PFSK-1 (cell line): ENCODE measurements at regions not wholly inside any gene's neighbourhood (a gene's known extent, or its start where the extent isn't known, plus 50 kb on each side); places are given as distances from the start of the nearest gene placed in this dataset.

Source experiments
- FOXP2 ChIP-seq: optimal IDR thresholded peaks from 2 replicates; pipeline ENCODE3; 2011; ENCODE audit warnings: borderline replicate concordance, control low read depth, inconsistent platforms; ENCODE audit not compliant: insufficient read depth; ENCODE audit errors: extremely low read length, extremely low read depth
- POLR2AphosphoS5 ChIP-seq: IDR thresholded peaks from 2 replicates; pipeline ENCODE4 v1.6.1; 2012; ENCODE audit warnings: low read depth, mild to moderate bottlenecking, control low read depth, low read length, moderate library complexity
- REST ChIP-seq, 2 experiments: IDR thresholded peaks; 2 replicates each; pipeline versions ENCODE4 v1.6.1 to v1.8.0; 2011 to 2012; ENCODE audit warnings: low read depth in 2 of 2, low read length in 2 of 2, control low read depth in 1 of 2, inconsistent platforms in 1 of 2, mild to moderate bottlenecking in 1 of 2, moderate library complexity in 1 of 2; ENCODE audit not compliant: insufficient read depth in 1 of 2
- SIN3A ChIP-seq: IDR thresholded peaks from 2 replicates; pipeline ENCODE4 v1.6.1; 2012; ENCODE audit warnings: mild to moderate bottlenecking, low read length, moderate library complexity, borderline replicate concordance; ENCODE audit not compliant: insufficient read depth
- TAF1 ChIP-seq: IDR thresholded peaks from 2 replicates; pipeline ENCODE4 v1.6.1; 2012; ENCODE audit warnings: low read length, control low read depth, borderline replicate concordance; ENCODE audit not compliant: insufficient read depth

GRCh38 chr6:103193413-103193812 is 1666.3 kb downstream of the HACE1 start:
- no peak for TF ChIP-seq POLR2AphosphoS5
- TF ChIP-seq REST (IDR thresholded peaks at IDR 0.05; ENCODE audit: insufficient read depth in 1 of 2, low read depth in 2 of 2, low read length in 2 of 2), result no peak
- TF ChIP-seq SIN3A, result no peak
- no peak for TF ChIP-seq TAF1
- no peak for TF ChIP-seq FOXP2
